Activated CD4-positive, alpha-beta T cell treated with anti-CD3 and anti-CD28 coated beads, Interleukin-10, Interleukin-2, amounts not matched to agents 100 ng/mL and 50 ng/mL, durations not matched to agents 16 hours and 8 hours (primary cell): ENCODE measurements at regions not wholly inside any gene's neighbourhood (a gene's known extent, or its start where the extent isn't known, plus 50 kb on each side); places are given as distances from the start of the nearest gene placed in this dataset.

Experiments used
- DNase-seq: peaks from one replicate; pipeline ENCODE4 v3.0.0-alpha.2; 2020

DNA sequence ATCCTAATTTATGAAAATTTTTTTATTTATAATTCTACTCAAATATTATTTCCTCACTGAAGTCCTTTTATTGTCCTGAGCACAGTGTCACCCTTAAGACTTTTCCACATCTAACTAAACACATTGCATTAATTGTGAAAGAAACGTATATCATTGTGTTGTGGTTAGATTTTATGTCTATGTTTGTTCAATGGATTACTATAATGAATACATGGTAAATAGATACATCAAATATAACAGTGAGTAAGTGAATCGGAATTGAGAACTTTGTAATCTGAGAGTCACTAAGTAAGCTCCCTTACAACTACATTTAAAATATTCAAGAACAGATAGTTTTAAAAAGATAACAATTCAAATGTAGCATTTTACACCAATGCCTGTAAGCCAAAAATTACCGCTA is 417.6 kb upstream of the PCDH20 start:
- DNase-seq, result no peak

DNA sequence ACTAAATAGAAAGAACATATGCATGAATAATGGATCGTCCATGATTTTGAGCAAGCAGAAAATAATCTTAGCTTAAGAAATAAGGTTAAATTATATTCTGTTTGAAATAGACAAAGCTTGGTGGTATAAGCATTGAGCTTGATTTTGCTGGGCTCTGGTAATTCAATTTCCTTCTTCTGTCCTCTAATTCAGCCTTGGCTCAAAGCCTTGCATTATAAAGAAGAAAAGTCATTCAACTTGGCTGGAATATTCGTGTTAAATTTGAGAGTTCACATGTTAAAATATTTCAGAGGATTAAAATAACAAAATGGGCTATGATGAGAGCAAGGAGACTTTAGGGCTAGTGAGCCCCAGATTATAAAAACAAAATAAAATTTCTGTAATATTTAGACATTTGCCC is 415.4 kb upstream of the PCDH20 start:
- no peak for DNase-seq

GRCh38 chr13:61830475-61830874 is 414.8 kb upstream of the PCDH20 start:
- DNase-seq, result no peak

GRCh38 chr13:61824168-61824567 is 408.5 kb upstream of the PCDH20 start:
- DNase-seq, result no peak

DNA sequence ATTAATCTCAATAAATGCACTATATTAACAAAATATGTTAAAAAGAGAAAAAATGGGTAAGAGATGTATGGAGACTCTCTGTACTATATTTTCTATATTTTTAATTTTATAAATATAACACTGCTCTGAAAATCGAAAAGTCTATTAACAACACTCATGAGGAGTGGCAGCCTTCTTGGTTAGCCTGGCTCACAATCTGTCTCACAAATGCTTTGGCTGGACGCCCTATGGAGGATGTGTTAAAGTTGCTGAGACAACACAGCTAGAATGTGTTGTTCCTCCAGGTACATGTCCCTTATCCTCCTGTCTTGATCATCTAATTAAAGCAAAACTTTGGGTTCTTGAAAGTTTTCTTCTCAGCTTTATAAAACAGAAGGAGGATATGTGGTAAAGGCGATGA is 396.6 kb upstream of the PCDH20 start:
- no peak for DNase-seq

DNA sequence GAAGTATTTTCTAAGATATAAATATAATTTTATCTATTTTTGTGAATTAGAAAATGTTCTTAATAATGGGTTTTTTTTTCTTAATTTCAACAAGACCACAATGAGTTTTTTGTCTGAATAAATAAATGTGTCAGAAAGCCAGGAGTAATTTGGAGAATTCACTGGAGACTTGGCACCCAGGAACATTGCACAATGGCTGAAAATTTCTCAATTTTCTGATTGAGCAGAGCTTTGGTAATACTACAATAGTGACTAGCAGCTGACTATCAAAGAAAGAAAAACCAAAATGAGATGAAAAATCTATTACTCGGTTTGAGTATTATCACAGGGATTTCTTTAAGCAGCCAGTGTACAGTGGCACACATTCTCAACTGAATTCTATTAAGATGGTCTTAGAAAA is 394.4 kb upstream of the PCDH20 start:
- DNase-seq, result no peak

GRCh38 chr13:61797397-61797796 is 381.7 kb upstream of the PCDH20 start:
- no peak for DNase-seq

DNA sequence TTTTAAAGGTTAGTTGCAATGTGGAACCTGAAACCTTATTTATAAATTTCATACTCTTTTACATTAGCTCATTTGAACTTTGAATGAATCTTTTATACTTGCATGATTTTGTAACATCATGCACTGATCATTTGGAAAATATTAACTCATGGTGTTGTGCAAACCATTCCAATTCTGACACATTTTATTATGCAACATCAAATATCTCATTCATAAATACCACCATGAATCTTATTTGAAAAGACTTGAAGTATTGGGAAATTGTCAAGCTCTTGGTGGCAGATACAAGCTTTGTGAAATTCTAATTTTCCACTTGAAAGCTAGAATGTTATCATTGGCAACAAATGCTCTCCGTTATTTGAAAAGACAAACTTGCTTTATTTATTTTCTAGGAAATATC is 379.9 kb upstream of the PCDH20 start:
- no peak for DNase-seq

DNA sequence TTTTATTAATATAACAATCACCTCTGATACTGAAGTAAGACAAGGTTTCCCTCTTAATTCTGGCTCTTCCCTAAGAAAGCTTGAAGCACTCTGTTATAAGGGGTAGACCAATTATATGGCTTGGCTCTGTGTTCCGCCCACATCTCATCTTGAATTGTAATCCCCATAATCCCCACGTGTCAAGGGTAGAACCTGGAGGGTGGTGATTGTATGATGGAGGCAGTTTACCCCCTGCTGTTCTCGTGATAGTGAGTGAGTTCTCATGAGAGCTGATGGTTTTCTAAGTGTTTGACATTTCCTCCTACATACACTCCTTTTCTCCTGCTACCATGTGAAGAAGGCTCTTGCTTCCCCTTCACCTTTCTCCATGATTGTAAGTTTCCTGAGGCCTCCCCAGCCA is 363.8 kb upstream of the PCDH20 start:
- DNase-seq, result no peak

DNA sequence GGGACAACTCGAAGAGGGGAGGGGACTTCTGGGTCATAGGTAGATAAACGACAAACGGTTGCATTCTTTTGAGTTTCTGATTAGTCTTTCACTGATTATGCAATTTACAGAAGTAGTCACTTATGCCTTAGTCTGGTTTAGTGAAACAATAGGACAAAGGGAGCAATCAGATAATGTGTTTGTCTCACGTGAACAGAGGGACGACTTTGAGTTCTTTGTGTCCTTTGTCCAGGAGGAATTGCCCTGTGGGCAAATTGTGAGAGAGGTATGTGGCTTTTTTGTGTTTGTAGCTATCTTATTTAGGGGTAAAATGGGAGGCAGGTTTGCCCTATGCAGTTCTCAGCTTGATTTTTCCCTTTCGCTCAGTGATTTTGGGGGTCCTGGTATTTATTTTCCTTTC is 362.9 kb upstream of the PCDH20 start:
- DNase-seq, result no peak

- DNase-seq, result no peak
These were observed 362.2 kb upstream of the PCDH20 start for GRCh38 chr13:61777899-61778298.

- no peak for DNase-seq
These were observed 361.6 kb upstream of the PCDH20 start for GRCh38 chr13:61777271-61777670.

- no peak for DNase-seq
These were observed 359.3 kb upstream of the PCDH20 start for GRCh38 chr13:61774903-61775302.

DNA sequence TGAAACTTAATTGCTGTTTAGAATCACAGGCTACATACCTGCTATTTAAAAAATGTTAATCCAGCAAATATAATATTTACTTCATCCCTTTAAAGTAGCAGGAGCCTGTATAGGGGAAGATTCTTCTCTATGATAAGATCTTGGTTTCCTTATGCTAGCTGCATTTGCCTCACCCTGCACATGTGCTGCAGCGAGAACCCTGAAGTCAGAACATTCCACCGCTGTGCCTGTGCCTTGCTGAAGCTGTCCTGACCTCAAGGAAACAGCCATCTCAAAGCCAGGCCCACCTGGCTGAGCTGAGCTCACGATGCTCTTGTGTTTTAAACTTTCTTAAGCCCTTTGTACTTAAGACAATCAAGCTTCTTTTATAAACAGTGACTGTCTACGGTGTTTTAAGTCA is 355.0 kb upstream of the PCDH20 start:
- no peak for DNase-seq

GRCh38 chr13:61768175-61768574 is 352.5 kb upstream of the PCDH20 start:
- no peak for DNase-seq

DNA sequence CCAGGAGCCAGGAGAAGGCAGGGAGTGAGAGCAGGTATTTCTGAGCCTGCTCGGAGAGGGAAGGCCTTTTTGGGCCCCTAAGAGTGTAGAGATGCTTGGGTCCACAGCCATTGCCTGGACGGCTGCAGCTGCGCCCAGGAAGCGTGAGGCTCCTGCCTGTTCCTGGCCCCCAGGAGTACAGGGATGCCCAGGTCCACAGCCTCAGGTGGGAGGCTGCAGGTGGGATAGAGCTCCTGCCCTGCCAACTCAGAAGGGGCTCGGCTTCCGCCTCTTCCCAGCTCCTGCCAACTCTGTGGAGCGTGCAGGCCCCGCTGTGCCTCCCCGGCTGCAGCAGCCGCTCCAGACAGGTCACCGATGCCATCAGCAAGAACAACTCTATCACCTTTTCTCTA is 351.0 kb upstream of the PCDH20 start:
- DNase-seq, result no peak

DNA sequence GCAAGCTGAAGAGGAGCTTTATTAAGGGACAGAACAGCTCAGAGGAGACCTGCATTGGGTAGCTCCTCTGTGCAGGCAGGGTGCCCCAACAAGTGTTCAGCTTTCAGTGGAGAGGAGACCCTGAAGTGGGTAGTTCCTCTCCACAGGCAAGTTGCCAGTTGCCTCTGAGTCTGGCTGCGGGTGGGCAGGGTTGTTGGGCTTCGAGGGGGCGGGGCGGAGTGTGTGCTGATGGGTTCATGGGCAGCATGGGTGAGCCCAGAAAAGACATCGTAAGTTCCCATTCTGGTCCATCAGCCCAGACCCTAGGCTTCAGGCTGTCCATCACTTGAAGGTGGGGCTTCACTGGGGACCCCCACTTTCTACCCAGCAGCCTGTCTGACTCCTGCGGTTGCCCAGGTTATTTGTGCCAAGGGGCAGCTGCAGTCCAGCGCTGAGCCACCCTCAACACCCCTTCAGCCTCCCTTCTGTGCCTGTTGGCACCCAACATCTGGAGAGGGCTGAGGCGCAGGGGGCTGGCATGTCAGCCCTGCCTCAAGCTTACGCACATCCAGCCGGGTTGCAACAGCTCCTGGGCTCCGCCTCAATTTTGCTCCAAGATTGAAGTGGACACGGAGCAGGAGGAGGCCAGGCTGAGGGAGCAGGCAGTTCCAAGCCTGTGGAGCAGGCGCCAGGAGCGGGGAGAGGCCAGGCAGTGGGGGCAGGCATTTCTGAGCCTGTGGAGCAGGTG is 350.5 kb upstream of the PCDH20 start:
- no peak for DNase-seq

DNA sequence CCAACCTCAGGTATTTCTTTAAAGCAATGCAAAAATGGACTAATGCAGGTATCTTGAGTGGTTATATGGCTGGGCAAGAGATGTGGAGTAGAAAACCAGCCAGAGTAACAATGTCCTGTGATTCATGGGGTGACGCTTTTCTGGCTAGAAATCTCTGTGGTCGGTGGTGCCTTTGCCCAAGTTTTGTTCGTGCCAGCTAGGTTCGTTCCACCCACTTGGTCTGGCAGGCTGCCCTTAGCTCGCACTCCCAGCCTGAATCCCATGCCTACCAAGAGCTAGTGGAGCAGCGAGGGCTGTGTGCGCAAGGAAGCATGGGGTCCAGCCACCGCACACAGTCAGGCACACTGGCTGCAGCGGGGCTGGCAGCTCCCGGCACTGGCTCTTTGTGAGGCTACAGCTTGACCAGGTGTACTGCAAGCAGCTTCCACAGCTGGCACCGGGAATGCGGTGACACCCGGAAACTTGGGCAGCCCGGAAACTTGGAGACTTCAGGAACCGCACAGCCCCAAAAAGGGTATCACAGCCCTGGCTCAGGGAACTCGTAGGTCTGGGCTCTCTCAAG is 349.6 kb upstream of the PCDH20 start:
- DNase-seq, result no peak

DNA sequence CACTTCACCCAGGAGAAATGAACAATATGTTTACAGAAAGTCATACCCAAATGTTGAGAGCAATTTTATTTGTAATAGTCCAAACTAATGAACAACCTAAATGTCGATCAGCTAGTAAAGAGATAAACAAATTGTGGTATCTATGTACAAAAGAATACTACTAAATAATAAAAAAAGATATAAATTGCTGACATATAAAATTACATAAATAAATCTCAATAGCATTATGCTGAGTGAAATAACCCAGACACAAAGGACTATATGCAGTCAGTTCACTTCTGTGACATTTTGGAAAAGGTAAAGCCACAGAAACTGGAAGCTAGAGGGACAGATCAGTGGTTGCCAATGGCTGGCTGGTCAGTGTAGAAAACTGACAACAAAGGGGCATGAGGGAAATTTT is 346.0 kb upstream of the PCDH20 start:
- DNase-seq, result no peak

DNA sequence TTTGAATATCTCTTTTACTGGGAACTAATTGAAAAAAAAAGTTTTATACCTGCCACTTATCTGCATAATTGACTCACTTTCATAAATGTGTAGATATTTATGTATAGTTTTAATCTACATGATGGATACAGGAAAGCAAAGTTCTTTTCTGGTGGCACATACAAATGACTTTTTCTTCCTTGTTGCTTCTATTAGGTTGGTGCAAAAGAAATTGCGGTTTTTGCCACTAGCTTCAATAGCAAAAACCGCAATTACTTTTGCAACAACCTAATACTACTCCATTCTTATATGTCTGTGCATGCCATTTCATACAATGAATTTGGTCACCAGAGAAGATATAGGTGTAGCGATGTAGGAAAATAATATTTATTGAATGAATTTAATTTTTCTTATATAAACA is 344.5 kb upstream of the PCDH20 start:
- DNase-seq, result no peak

DNA sequence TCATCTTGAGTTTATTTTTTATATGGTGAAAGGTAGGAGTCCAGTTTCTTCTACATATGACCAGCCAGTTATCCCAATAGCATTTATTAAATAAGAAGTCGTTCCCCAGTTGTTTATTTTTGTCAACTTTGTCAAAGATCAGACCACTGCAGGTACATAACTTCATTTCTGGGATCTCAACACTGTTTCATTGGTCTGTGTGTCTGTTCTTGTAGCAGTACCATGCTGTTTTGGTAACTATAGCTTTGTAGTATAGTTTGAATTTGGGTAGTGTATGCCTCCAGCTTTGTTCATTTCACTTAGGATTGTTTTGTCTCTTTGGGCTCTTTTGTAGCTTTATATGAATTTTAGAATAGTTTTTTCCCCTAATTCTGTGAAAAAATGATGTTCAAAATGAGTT is 340.4 kb upstream of the PCDH20 start:
- no peak for DNase-seq

- no peak for DNase-seq
These were observed 335.4 kb upstream of the PCDH20 start for GRCh38 chr13:61751039-61751438.

DNA sequence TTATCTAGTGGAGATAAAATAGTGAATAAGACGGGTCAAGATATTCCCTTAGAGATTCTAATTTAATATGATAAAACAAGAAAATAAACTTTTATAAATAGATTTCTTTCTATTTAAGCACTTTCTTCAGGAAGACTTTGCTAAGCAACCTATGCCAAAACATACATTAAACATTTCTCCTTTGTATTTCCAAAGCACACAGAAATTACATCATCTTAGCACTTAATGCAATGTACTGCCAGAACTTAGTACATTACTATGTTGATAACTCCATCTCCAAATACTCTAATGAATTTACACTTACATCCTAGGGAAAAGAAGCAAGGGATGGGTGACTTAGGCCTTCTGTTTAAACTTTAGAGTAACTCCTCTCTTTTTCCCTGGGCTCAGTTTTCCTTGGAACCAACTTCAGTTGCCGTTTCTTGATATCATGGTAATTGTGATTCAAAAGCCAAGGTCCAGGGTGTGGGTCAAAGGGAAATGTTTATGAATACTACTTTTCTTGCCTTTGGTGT is 322.6 kb upstream of the PCDH20 start:
- DNase-seq, result no peak

- no peak for DNase-seq
These were observed 319.0 kb upstream of the PCDH20 start for GRCh38 chr13:61734683-61735082.

DNA sequence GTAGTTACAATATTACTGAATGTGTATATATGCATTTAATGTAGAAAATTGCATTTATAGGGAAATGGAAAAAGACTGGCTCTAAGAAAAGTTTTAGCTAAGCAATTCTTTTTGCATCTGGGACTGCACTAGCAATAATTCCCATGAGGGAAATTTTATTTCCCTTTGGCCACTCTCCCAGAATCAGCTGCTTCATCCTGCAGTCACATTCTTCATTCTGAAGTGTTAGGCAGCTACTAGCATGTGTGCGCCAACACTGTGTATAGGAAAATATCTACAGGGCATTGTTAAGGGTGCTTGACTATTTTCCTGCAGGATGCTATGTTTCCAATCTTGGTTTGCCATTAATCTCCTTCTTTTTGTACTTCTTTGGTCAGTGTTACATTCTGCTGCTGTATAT is 312.8 kb upstream of the PCDH20 start:
- no peak for DNase-seq
